MM.1S (cell line): ENCODE measurements at regions not wholly inside any gene's neighbourhood (a gene's known extent, or its start where the extent isn't known, plus 50 kb on each side); places are given as distances from the start of the nearest gene placed in this dataset.

Experiments used
- CTCF ChIP-seq: fragments of 300-600 bp; sonication (generic); IDR thresholded peaks from 2 replicates; pipeline ENCODE4 v1.5.1; 2016; ENCODE audit warnings: antibody characterized with exemption, low read length, mixed read lengths
- EZH2 ChIP-seq: fragments of 300-600 bp; sonication (generic); optimal IDR thresholded peaks from 2 replicates; pipeline ENCODE3; 2017; ENCODE audit warnings: low read depth, mild to moderate bottlenecking, antibody characterized with exemption, low read length, mixed read lengths
- EZH2phosphoT487 ChIP-seq: fragments of 300-600 bp; sonication (generic); IDR thresholded peaks from 2 replicates; pipeline ENCODE4 v1.6.1; 2018; ENCODE audit warnings: antibody characterized with exemption, low read length

- TF ChIP-seq CTCF (no peak), EZH2 (no peak), EZH2phosphoT487 (no peak)
Measured at GRCh38 chr11:106234794-106235193, 157.3 kb downstream of the AASDHPPT start.
